ENCODE measurements at regions not wholly inside any gene's neighbourhood (a gene's known extent, or its start where the extent isn't known, plus 50 kb on each side); places are given as distances from the start of the nearest gene placed in this dataset.

DNA sequence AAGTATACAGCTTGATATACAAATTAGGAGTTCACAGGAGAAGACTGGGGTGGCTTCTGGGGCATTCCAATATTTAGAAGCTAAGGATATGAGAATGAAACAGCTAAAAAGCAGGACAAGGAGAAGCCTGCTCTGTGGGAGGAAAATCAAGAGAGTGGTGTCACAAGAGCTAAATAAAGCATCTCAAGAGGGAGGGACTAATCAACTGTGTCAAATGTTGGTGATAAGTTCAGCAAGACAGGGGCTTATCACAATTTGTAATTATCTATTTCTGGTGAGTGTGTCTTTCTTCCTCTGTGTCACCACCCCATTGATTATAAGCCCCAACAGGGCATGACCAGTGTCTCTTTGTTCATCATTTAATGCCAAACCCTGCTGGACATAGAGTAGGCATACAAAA is 295.8 kb upstream of the DUSP10 start:
- TF ChIP-seq, protein P1, sequence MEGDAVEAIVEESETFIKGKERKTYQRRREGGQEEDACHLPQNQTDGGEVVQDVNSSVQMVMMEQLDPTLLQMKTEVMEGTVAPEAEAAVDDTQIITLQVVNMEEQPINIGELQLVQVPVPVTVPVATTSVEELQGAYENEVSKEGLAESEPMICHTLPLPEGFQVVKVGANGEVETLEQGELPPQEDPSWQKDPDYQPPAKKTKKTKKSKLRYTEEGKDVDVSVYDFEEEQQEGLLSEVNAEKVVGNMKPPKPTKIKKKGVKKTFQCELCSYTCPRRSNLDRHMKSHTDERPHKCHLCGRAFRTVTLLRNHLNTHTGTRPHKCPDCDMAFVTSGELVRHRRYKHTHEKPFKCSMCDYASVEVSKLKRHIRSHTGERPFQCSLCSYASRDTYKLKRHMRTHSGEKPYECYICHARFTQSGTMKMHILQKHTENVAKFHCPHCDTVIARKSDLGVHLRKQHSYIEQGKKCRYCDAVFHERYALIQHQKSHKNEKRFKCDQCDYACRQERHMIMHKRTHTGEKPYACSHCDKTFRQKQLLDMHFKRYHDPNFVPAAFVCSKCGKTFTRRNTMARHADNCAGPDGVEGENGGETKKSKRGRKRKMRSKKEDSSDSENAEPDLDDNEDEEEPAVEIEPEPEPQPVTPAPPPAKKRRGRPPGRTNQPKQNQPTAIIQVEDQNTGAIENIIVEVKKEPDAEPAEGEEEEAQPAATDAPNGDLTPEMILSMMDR (conservative IDR thresholded peaks at IDR 0.05) = no peak
- no peak for TF ChIP-seq EZH2 (IDR thresholded peaks at IDR 0.05; ENCODE audit: low read depth)

Data from PC-9 (cell line).